A673 (cell line): ENCODE measurements at regions not wholly inside any gene's neighbourhood (a gene's known extent, or its start where the extent isn't known, plus 50 kb on each side); places are given as distances from the start of the nearest gene placed in this dataset.

ENCODE experiments used
- BruUV-seq: library from RNA; stranded (reverse); fragments of 400-500 nt; replicated peaks from 2 replicates; lab custom pipeline; 2021; lab: Mats Ljungman, UMichigan
- CTCF ChIA-PET: fragments of 300-600 bp; sonication (Branson Sonifier 250); formaldehyde crosslinking; loops from one replicate; lab custom pipeline; 2022; ENCODE audit warnings: antibody characterized with exemption; lab: Charles Lee
- POLR2A ChIA-PET: fragments of 300-600 bp; sonication (Branson Sonifier 250); formaldehyde crosslinking; loops from one replicate; lab custom pipeline; 2022; ENCODE audit warnings: antibody characterized with exemption; ENCODE audit not compliant: low non-redundant PET; lab: Charles Lee
- DNase-seq: peaks from one replicate; pipeline ENCODE4 v3.0.0-alpha.2; 2015; ENCODE audit warnings: low spot score
- H3K27ac ChIP-seq: fragments of 200-600 bp; sonication (generic); 2 replicates; pipeline ENCODE4 v1.5.1; 2016; ENCODE audit warnings: mixed run types, low read depth, mild to moderate bottlenecking, mixed read lengths, antibody characterized with exemption, low read length; ENCODE audit not compliant: poor library complexity, severe bottlenecking
- H3K27me3 ChIP-seq: fragments of 200-600 bp; sonication (generic); replicated peaks from 2 replicates; pipeline ENCODE4 v1.6.1; 2017; ENCODE audit warnings: mixed run types, low read depth, mild to moderate bottlenecking, mixed read lengths, antibody characterized with exemption, low read length; ENCODE audit not compliant: insufficient read depth, poor library complexity
- H3K36me3 ChIP-seq: fragments of 200-600 bp; sonication (generic); 2 replicates; pipeline ENCODE4 v1.6.1; 2016; ENCODE audit warnings: mixed run types, mild to moderate bottlenecking, mixed read lengths, antibody characterized with exemption, low read length; ENCODE audit not compliant: insufficient read depth, poor library complexity, severe bottlenecking
- H3K4me1 ChIP-seq: fragments of 200-600 bp; sonication (generic); 2 replicates; pipeline ENCODE4 v1.6.1; 2017; ENCODE audit warnings: mixed run types, mild to moderate bottlenecking, mixed read lengths, antibody characterized with exemption, low read length; ENCODE audit not compliant: insufficient read depth, poor library complexity, severe bottlenecking
- H3K4me3 ChIP-seq: fragments of 200-600 bp; sonication (generic); 2 replicates; pipeline ENCODE4 v1.5.1; 2016; ENCODE audit warnings: low read depth, mixed run types, mild to moderate bottlenecking, mixed read lengths, low read length; ENCODE audit not compliant: poor library complexity, severe bottlenecking
- H3K9me3 ChIP-seq: fragments of 200-600 bp; sonication (generic); 2 replicates; pipeline ENCODE4 v1.6.1; 2016; ENCODE audit warnings: mixed run types, low read depth, mild to moderate bottlenecking, mixed read lengths, antibody characterized with exemption, low read length; ENCODE audit not compliant: poor library complexity, severe bottlenecking
- CTCF ChIP-seq: fragments of 300-800, 200-600 bp; sonication (generic); conservative IDR thresholded peaks from 2 replicates; pipeline ENCODE4 v1.5.1; 2017; ENCODE audit warnings: low read depth, mild to moderate bottlenecking, antibody characterized with exemption, low read length, moderate library complexity, mixed read lengths
- EZH2 ChIP-seq: fragments of 200-600 bp; sonication (generic); IDR thresholded peaks from 2 replicates; pipeline ENCODE4 v1.6.1; 2017; ENCODE audit warnings: borderline replicate concordance, low read depth, mild to moderate bottlenecking, mixed read lengths, antibody characterized with exemption, low read length; ENCODE audit not compliant: poor library complexity, severe bottlenecking
- intact Hi-C: fragments of 100-400 bp; cut with micrococcal nuclease; formaldehyde crosslinking; loops from one replicate; pipeline ENCODE4 v1.10.0; 2022; ENCODE audit not compliant: unreplicated experiment

GRCh38 chr3:124588794-124589193, 141.5 kb upstream of the UMPS start:
- POLR2A ChIA-PET = no interaction called here
- intact Hi-C loops = loop anchor here (5.0 kb wide), 1 partner anchor 99 kb away; no protein-coding TSS in a partner anchor
- no TSS peak for BruUV-seq

GRCh38 chr3:124591699-124592098, 138.6 kb upstream of the UMPS start:
- H3K27me3 ChIP-seq = no peaks in the 10 kb centered on the region
- intact Hi-C loops = no loop called here
- H3K27ac ChIP-seq = no peak overlapping the region
- H3K9me3 ChIP-seq = no peaks in the 10 kb centered on the region
- H3K36me3 ChIP-seq = no peaks in the 10 kb centered on the region
- no TSS peak for BruUV-seq
- ChIA-PET CTCF (no interaction called here), POLR2A (no interaction called here)
- no peak for DNase-seq
- TF ChIP-seq CTCF = no peak
- TF ChIP-seq EZH2 = no peak
- H3K4me1 ChIP-seq = peaks cover 7% of the 10 kb centered on the region
- H3K4me3 ChIP-seq = no peak overlapping the region

More at GRCh38 chr3:124588794-124589193, 141.5 kb upstream of the UMPS start:
- TF ChIP-seq CTCF (no peak), EZH2 (no peak)
- H3K36me3 ChIP-seq = no peaks in the 10 kb centered on the region
- no peaks in the 10 kb centered on the region for H3K27me3 ChIP-seq
- no peak overlapping the region for H3K27ac ChIP-seq
- H3K4me1 ChIP-seq = peaks cover 24% of the 10 kb centered on the region
- no peaks in the 10 kb centered on the region for H3K9me3 ChIP-seq
- H3K4me3 ChIP-seq = no peak overlapping the region
- CTCF ChIA-PET = no interaction called here
- DNase-seq = no peak

GRCh38 chr3:124592658-124593441, 137.4 kb upstream of the UMPS start:
- no peak for TF ChIP-seq EZH2
- no peak for TF ChIP-seq CTCF
- Histone ChIP-seq H3K4me3 (no peak overlapping the region), H3K27ac (no peak overlapping the region), H3K9me3 (no peaks in the 10 kb centered on the region), H3K27me3 (no peaks in the 10 kb centered on the region), H3K36me3 (no peaks in the 10 kb centered on the region), H3K4me1 (peaks cover 8% of the 10 kb centered on the region)
- CTCF ChIA-PET = no interaction called here
- DNase-seq = no peak
- intact Hi-C loops = no loop called here
- no TSS peak for BruUV-seq
- POLR2A ChIA-PET = no interaction called here
